Pulmonary artery endothelial cell (primary cell): ENCODE measurements at regions not wholly inside any gene's neighbourhood (a gene's known extent, or its start where the extent isn't known, plus 50 kb on each side); places are given as distances from the start of the nearest gene placed in this dataset.
"Not testable (repeated sequence)": the region's sequence is repeated elsewhere in the genome, so short reads cannot be mapped to it uniquely, and the experiment has no call there.

Source experiments
- DNase-seq: peaks from one replicate; pipeline ENCODE4 v3.0.0-alpha.2; 2011; ENCODE audit warnings: low read depth, low spot score

GRCh38 chr3:147669077-147669476 is 259.9 kb downstream of the ZIC1 start:
- DNase-seq: no peak

- DNase-seq: no peak
These were observed 262.9 kb downstream of the ZIC1 start for GRCh38 chr3:147672035-147672434.

GRCh38 chr3:147672436-147672835 is 263.3 kb downstream of the ZIC1 start:
- DNase-seq: no peak

GRCh38 chr3:147675761-147676160 is 266.6 kb downstream of the ZIC1 start:
- no peak for DNase-seq

DNA sequence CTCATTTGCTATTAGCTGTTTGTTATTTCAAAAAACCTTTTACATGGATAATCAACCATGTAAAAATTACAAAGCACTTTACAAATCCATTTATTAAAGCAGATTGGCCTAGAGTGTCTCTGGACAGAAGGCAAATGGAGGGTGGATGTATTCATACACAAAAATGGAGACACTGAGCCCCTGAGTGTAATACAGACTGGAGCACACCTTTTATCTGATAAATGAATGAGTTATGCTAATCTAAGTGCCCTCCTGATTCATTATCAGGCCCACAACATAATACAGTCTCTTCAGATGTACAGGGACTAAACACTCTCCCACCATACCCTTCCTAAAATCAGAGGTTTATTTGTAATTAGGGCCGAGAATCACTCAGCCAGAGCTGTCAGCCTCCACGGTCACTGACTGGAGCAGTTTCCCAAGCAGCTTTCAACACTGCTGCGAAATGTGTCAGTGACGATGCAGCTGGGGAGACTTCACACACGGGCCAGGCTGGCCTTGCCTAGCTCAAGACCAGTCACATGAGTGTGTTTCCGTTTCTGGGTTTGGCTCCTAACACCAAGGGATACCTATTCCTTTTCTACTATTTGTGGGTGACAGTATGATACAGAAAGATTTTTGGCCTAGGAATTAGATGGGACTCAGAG is 271.8 kb downstream of the ZIC1 start:
- DNase-seq: no peak

GRCh38 chr3:147688868-147689267 is 279.7 kb downstream of the ZIC1 start:
- no peak for DNase-seq

DNA sequence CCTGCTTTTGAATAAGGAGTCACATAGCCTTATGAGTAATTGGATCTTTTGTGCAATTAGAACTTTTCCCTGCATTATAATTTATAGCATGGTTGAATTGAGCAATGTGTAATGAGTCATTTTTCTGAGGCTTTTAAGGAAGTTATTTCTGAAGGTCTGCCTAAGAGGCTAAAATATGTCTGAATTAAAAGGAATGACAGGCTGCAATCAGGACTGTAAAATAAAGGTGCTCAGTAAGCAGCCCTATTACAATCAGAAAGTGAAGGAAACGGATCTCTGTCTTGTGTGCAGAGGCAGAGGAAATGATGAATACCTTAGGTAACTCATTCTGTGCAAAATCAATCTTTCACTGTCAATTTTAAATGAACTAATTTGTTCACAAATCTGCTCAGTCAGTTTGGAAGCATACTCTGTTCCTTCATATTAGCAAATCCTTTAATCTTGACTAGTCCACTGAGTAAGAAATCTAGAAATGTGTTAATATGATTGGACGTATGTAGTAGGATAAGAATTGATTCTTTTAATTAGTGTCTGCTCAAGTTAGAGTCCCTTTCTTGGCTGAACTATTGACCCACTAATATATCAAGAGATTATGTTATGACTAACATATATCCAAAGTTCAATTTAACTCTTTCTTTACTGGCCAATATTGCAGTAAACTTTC is 290.1 kb downstream of the ZIC1 start:
- DNase-seq: no peak

DNA sequence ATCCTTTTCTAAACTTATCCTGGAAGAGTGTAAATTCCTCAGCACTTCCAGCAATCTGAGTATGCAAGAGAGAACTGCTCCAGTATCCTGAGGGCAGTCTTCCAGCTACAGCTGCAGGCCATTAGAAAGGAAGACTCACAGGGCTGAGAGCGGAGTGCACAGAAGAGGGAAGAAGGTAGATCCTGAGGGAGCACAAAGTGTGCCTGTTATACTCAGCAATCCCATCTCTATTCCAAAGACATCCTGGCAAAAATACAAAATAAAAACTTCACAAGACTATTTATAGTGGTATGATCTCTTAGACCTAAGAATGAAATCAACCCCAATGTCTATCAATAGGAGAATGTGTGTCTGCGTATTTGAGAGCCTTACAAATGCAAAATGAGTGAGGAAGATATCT is 292.0 kb downstream of the ZIC1 start:
- DNase-seq: no peak

DNA sequence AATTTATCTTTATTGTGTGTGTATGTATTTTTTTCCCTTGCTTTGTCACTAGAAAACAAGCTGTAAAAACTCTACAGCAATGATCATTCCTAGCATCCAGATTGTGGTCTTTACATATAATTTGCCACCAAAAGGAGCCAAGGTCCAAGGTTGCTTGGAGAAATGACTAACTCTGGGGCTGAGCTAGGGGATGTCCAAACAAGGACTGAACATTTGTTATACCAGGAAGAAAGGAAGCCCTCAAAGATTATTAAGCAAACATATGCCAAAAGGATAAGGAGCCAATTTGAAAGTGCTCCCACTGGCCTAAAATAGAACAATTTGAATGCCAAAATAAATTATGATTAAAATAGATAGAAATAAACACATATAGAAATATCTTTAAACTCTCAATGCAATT is 293.3 kb downstream of the ZIC1 start:
- no peak for DNase-seq

GRCh38 chr3:147705651-147706051 is 296.5 kb downstream of the ZIC1 start:
- DNase-seq: no peak

DNA sequence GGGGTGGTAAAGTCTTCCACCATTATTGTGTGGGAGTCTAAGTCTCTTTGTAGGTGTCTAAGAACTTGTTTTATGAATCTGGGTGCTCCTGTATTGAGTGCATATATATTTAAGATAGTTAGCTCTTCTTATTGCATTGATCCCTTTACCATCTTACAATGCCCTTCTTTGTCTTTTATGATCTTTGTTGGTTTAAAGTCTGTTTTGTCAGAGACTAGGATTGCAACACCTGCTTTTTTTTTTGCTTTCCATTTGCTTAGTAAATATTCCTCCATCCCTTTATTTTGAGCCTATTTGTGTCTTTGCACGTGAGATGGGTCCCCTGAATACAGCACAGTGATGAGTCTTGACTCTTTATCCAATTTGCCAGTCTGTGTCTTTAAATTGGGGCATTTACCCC is 301.6 kb downstream of the ZIC1 start:
- DNase-seq: not testable (repeated sequence)

DNA sequence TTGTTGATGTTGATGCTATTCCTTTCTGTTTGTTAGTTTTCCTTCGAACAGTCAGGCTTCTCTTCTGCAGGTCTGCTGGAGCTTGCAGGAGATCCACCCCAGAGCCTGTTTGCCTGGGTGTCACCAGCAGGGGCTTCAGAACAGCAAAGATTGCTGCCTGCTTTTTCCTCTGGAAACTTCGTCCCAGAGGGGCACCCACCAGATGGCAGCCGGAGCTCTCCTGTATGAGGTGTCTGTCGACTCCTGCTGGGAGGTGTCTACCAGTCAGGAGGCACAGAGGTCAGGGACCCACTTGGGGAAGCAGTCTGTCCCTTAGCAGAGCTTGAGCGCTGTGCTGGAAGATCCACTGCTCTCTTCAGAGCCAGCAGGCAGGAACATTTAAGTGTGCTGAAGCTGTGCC is 303.2 kb downstream of the ZIC1 start:
- DNase-seq: no peak

DNA sequence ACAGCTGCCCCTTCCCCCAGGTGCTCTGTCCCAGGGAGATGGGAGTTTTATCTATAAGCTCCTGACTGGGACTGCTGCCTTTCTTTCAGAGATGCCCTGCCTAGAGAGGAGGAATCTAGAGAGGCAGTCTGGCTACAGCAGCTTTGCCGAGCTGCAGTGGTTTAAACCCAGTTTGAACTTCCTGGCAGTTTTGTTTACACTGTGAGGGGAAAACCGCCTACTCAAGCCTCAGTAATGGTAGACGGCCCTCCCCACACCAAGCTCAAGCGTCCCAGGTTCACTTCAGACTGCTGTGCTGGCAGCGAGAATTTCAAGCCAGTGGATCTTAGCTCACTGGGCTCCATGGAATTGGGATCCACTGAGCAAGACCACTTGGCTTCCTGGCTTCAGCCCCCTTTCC is 303.6 kb downstream of the ZIC1 start:
- DNase-seq: not testable (repeated sequence)

GRCh38 chr3:147713234-147714133 is 304.3 kb downstream of the ZIC1 start:
- DNase-seq: no peak

GRCh38 chr3:147729641-147730040 is 320.5 kb downstream of the ZIC1 start:
- DNase-seq: no peak

DNA sequence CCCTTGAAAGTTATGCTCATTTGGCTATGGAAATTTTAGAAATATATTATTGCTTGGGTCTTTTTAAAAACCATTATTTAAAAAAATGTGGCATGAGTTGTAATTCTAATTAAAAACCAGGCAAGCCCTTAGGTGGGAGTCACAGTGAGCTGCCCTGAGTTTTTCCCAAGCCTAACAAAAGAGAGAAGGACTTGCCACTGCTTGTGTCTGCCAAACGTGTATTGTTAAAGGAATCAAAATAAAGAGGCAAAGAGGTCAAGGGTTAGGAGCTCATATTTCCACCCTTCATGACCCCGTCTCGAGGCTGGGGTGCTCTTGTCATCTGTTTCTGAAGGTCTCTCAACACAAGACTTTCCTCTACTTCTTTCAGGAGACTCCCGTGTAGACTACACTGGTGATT is 321.1 kb downstream of the ZIC1 start:
- no peak for DNase-seq

GRCh38 chr3:147733217-147733616 is 324.1 kb downstream of the ZIC1 start:
- no peak for DNase-seq

DNA sequence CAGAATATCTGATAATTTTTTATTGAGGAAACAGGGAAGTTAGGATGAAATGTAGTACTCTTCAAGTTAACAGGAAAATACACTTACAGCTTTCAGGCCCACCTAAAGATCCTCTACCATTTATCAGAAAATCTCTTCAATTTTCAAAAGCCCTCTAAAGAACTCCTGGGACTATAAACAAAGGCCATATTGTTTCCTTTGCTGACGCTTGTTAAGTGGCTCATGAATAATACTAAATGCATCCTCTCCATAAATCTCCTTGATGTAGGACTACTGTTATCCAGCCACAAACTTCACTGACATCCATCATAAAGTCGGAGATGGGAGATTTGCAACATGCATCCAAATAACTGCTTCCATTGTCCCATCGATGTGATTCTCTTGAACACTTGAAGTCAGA is 326.5 kb downstream of the ZIC1 start:
- no peak for DNase-seq

- DNase-seq: no peak
These were observed 327.1 kb downstream of the ZIC1 start for GRCh38 chr3:147736226-147736625.

- DNase-seq: no peak
These were observed 328.2 kb downstream of the ZIC1 start for GRCh38 chr3:147737376-147737775.

- no peak for DNase-seq
These were observed 331.8 kb downstream of the ZIC1 start for GRCh38 chr3:147740928-147741327.

- DNase-seq: no peak
These were observed 335.8 kb downstream of the ZIC1 start for GRCh38 chr3:147744967-147745366.
